ENCODE measurements at regions not wholly inside any gene's neighbourhood (a gene's known extent, or its start where the extent isn't known, plus 50 kb on each side); places are given as distances from the start of the nearest gene placed in this dataset.

DNA sequence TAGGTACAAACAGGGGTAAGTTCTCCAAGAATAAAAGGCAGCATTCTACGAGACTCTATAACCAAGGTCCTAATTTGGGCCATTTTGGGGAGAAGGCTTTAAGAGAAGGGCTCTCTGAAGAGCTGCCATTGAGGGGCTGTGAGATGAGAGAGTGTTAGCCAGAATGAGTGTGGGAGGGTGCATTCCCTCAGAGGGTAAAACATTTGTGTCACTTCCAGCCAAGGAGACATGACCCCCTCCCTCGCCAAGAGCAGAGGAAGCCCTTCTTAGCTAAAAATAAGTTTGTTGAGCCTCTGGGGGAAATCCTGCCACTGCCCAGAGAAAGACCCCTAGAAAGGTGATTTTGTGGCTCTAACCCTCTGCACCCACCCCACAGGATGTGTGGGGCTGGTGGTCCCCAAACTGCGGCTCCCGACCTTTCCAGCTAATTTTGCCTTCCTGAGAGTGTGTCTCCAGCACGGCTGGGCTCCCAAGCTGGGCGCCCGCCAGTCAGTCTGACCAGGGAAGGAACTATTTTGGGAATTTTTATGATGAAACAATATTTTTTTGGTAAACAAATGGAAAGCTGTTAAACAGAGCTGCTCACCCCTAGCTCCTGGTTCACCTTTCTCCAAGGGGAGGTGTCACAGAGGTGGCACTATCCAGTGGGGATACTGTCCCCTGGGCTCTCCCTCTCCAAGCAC, 65.9 kb upstream of the JDP2 start (continued):
- TF ChIP-seq, protein P1, sequence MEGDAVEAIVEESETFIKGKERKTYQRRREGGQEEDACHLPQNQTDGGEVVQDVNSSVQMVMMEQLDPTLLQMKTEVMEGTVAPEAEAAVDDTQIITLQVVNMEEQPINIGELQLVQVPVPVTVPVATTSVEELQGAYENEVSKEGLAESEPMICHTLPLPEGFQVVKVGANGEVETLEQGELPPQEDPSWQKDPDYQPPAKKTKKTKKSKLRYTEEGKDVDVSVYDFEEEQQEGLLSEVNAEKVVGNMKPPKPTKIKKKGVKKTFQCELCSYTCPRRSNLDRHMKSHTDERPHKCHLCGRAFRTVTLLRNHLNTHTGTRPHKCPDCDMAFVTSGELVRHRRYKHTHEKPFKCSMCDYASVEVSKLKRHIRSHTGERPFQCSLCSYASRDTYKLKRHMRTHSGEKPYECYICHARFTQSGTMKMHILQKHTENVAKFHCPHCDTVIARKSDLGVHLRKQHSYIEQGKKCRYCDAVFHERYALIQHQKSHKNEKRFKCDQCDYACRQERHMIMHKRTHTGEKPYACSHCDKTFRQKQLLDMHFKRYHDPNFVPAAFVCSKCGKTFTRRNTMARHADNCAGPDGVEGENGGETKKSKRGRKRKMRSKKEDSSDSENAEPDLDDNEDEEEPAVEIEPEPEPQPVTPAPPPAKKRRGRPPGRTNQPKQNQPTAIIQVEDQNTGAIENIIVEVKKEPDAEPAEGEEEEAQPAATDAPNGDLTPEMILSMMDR (conservative IDR thresholded peaks at IDR 0.05; ENCODE audit: low read depth in 2 of 2): no peak
- TF ChIP-seq, protein P2, sequence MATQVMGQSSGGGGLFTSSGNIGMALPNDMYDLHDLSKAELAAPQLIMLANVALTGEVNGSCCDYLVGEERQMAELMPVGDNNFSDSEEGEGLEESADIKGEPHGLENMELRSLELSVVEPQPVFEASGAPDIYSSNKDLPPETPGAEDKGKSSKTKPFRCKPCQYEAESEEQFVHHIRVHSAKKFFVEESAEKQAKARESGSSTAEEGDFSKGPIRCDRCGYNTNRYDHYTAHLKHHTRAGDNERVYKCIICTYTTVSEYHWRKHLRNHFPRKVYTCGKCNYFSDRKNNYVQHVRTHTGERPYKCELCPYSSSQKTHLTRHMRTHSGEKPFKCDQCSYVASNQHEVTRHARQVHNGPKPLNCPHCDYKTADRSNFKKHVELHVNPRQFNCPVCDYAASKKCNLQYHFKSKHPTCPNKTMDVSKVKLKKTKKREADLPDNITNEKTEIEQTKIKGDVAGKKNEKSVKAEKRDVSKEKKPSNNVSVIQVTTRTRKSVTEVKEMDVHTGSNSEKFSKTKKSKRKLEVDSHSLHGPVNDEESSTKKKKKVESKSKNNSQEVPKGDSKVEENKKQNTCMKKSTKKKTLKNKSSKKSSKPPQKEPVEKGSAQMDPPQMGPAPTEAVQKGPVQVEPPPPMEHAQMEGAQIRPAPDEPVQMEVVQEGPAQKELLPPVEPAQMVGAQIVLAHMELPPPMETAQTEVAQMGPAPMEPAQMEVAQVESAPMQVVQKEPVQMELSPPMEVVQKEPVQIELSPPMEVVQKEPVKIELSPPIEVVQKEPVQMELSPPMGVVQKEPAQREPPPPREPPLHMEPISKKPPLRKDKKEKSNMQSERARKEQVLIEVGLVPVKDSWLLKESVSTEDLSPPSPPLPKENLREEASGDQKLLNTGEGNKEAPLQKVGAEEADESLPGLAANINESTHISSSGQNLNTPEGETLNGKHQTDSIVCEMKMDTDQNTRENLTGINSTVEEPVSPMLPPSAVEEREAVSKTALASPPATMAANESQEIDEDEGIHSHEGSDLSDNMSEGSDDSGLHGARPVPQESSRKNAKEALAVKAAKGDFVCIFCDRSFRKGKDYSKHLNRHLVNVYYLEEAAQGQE (IDR thresholded peaks at IDR 0.05; ENCODE audit: unreplicated experiment): no peak
- TF ChIP-seq ZNF331 (CRISPR knock-in tag; IDR thresholded peaks at IDR 0.05; ENCODE audit: low read depth) (no peak), ZNF114 (CRISPR knock-in tag; IDR thresholded peaks at IDR 0.05) (no peak), CREB1 (CRISPR knock-in tag; IDR thresholded peaks at IDR 0.05; ENCODE audit: low read depth) (no peak), EZH2phosphoT487 (IDR thresholded peaks at IDR 0.05; ENCODE audit: unreplicated experiment) (no peak), STAT1 (IDR thresholded peaks at IDR 0.05; ENCODE audit: unreplicated experiment) (no peak)

DNA sequence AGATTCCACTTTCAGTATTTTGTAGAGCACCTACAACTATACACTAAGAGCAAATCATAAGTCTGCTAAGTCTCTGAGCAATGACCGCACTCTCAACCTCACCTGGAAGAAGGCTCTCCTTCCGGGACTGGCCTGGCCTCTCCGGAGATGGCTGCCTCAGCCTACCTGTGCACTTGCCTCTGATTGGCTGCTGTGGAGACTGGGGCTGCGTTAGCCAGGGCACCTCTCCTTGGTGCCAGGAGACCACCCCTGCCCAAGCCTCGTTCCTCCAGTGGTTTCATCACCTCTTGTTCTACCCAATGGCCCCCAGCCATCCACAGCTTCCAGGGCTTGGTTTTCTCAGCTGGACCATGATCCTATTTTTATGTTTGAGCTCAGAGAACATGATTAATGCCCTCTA, 64.7 kb upstream of the JDP2 start:
- Histone ChIP-seq H3F3A (replicated peaks; ENCODE audit: low read depth) (no peaks in the 10 kb centered on the region), H4K20me1 (replicated peaks; ENCODE audit: insufficient read depth) (no peaks in the 10 kb centered on the region), H3K9me2 (ENCODE audit: insufficient read depth) (0 out of 2 replicates have a peak, but pooled peaks cover 2% of the 10 kb centered on the region), H3K27ac (ENCODE audit: low read depth) (no peak overlapping the region), H3K27me3 (ENCODE audit: insufficient read depth) (no peaks in the 10 kb centered on the region), H3K36me3 (ENCODE audit: insufficient read depth) (no peaks in the 10 kb centered on the region), H3K4me2 (no peak overlapping the region), H3K4me1 (ENCODE audit: insufficient read depth) (no peaks in the 10 kb centered on the region), H3K4me3 (no peak overlapping the region), H3K79me2 (replicated peaks; ENCODE audit: insufficient read depth) (no peaks in the 10 kb centered on the region), H2AFZ (no peak overlapping the region)
- Mint-ChIP-seq H3K36me3 (ENCODE audit: low read depth) (no peaks in the 10 kb centered on the region), H3K27ac (no peak overlapping the region), H3K4me1 (no peaks in the 10 kb centered on the region), H3K4me3 (no peak overlapping the region), H3K9me3 (no peaks in the 10 kb centered on the region), H3K27me3 (ENCODE audit: insufficient read depth, low read depth, poor library complexity) (peaks cover 6% of the 10 kb centered on the region)
- no peak for DNase-seq (ENCODE audit: low spot score)
- ATAC-seq: no peak
- TF ChIP-seq NANOG (IDR thresholded peaks at IDR 0.05; ENCODE audit: borderline replicate concordance) (no peak), JUNB (IDR thresholded peaks at IDR 0.05; ENCODE audit: unreplicated experiment) (no peak), POLR2AphosphoS5 (IDR thresholded peaks at IDR 0.05; ENCODE audit: low read depth) (no peak), STAT1 (IDR thresholded peaks at IDR 0.05; ENCODE audit: unreplicated experiment) (no peak), ZNF114 (CRISPR knock-in tag; IDR thresholded peaks at IDR 0.05) (no peak), EZH2phosphoT487 (IDR thresholded peaks at IDR 0.05; ENCODE audit: unreplicated experiment) (no peak), CREB1 (CRISPR knock-in tag; IDR thresholded peaks at IDR 0.05; ENCODE audit: low read depth) (no peak), ZNF331 (CRISPR knock-in tag; IDR thresholded peaks at IDR 0.05; ENCODE audit: low read depth) (no peak)
- TF ChIP-seq, protein P1 (conservative IDR thresholded peaks at IDR 0.05; ENCODE audit: low read depth in 2 of 2): no peak
- TF ChIP-seq, protein P2 (IDR thresholded peaks at IDR 0.05; ENCODE audit: unreplicated experiment): no peak
